ENCODE measurements at regions not wholly inside any gene's neighbourhood (a gene's known extent, or its start where the extent isn't known, plus 50 kb on each side); places are given as distances from the start of the nearest gene placed in this dataset.

DNA sequence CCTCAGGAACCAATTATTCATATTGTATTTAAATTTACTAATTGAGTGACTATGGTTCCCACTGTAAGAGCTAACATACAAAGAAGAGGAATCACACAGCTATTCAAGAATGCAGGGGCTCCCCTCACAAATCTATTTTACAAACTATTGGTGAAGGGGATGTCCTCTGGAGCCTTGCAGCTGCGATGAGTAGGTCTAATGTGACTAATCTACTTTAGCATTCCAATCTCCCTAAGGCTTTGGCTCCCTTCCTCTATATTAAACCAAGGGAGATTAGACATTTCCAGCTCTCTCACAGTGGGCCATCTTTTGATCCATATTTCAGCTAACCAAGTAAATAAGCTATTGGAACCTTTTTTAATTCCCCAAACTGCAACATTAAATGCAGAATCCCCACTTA lies 514.2 kb upstream of the BCHE start:
- no peak overlapping the region for H3K14ac ChIP-seq (ENCODE audit: low read length)
- no peak overlapping the region for H3K9ac ChIP-seq (ENCODE audit: low read depth, low read length, poor library complexity)
- no peak overlapping the region for H3K4me3 ChIP-seq (ENCODE audit: low read length in 2 of 2)
- no peak overlapping the region for H3K27ac ChIP-seq (replicated peaks; ENCODE audit: low read length)
- no peak overlapping the region for H3K18ac ChIP-seq (ENCODE audit: low read length)
- no peak overlapping the region for H3K23ac ChIP-seq (ENCODE audit: low read depth, low read length, poor library complexity)
- no peak overlapping the region for H3K4me2 ChIP-seq (ENCODE audit: insufficient read depth, low read length, poor library complexity, severe bottlenecking)
- no peak overlapping the region for H4K91ac ChIP-seq (ENCODE audit: low read depth, low read length, poor library complexity)
- no peaks in the 10 kb centered on the region for H3K79me1 ChIP-seq (ENCODE audit: low read depth, low read length)
- H2BK12ac ChIP-seq (ENCODE audit: low read length), result no peak overlapping the region
- H3K4ac ChIP-seq (ENCODE audit: low read length), result no peak overlapping the region
- H2BK120ac ChIP-seq (ENCODE audit: low read depth, low read length), result no peak overlapping the region
- no peaks in the 10 kb centered on the region for H3K36me3 ChIP-seq (replicated peaks in 1 of 2; ENCODE audit: control insufficient read depth in 2 of 2, insufficient read depth in 2 of 2, low read length in 2 of 2)
- no peak overlapping the region for H2AFZ ChIP-seq (ENCODE audit: low read length)
- no peak overlapping the region for H2BK15ac ChIP-seq (ENCODE audit: low read length)
- no peak overlapping the region for H4K8ac ChIP-seq (ENCODE audit: low read depth, low read length)
- H3K27me3 ChIP-seq (ENCODE audit: control insufficient read depth in 3 of 3, insufficient read depth in 3 of 3, low read depth in 1 of 3, low read length in 3 of 3), result no peaks in the 10 kb centered on the region
- no peak overlapping the region for H2BK5ac ChIP-seq (ENCODE audit: low read length)
- no peaks in the 10 kb centered on the region for H3K4me1 ChIP-seq (ENCODE audit: control insufficient read depth in 2 of 2, insufficient read depth in 1 of 2, low read depth in 1 of 2, low read length in 2 of 2)
- H3K9me3 ChIP-seq (replicated peaks in 1 of 2; ENCODE audit: control insufficient read depth in 2 of 2, insufficient read depth in 1 of 2, low read depth in 1 of 2, low read length in 2 of 2), result no peaks in the 10 kb centered on the region
- no peak overlapping the region for H2AK5ac ChIP-seq (ENCODE audit: low read depth, low read length)
- DNase-seq (ENCODE audit: low spot score), result no peak
- no CpG with 5 or more reads among the region's 1 CpG for WGBS, 2 donors (ENCODE audit: extremely low coverage in 2 of 2, insufficient read length in 2 of 2, insufficient replicate concordance in 1 of 2)

DNA sequence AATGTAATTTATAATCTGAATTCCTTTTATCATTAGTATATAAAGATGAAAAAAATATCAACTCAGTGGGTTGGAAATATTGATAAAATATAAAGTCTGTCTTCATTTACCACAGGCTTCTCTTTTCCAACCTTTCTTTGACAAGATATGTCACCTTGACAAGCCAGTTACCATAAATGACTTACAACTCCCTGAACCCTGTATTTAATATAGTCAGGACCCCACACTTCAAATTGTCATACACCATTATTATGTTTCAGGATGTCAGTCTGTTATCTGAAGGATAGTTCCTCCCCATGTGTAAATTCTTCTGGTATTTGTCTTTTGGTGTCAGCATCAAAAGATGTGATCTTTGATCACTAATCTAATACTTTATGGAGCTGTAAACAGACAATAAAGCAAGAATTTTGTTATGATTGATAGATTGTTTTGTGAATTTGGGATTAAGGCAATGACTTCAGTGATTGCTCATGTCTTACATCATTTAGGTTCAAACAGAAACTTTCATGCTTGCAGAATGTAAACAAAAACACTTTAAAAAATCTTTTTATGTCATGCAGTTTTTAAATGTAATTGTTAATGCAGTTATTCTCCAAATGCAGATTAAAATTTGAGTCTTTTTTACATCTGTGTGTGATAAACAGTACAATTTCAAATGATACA lies 503.5 kb upstream of the BCHE start:
- no peak overlapping the region for H3K18ac ChIP-seq (ENCODE audit: low read length)
- H3K4me2 ChIP-seq (ENCODE audit: insufficient read depth, low read length, poor library complexity, severe bottlenecking), result no peak overlapping the region
- H3K9ac ChIP-seq (ENCODE audit: low read depth, low read length, poor library complexity), result no peak overlapping the region
- no peak overlapping the region for H3K14ac ChIP-seq (ENCODE audit: low read length)
- H3K27ac ChIP-seq (replicated peaks; ENCODE audit: low read length), result no peak overlapping the region
- no peak overlapping the region for H3K4me3 ChIP-seq (ENCODE audit: low read length in 2 of 2)
- no peak overlapping the region for H3K23ac ChIP-seq (ENCODE audit: low read depth, low read length, poor library complexity)
- H2BK120ac ChIP-seq (ENCODE audit: low read depth, low read length), result no peak overlapping the region
- no peak overlapping the region for H2AK5ac ChIP-seq (ENCODE audit: low read depth, low read length)
- H2BK12ac ChIP-seq (ENCODE audit: low read length), result no peak overlapping the region
- DNase-seq (ENCODE audit: low spot score), result no peak
- no peak overlapping the region for H2BK5ac ChIP-seq (ENCODE audit: low read length)
- no peaks in the 10 kb centered on the region for H3K9me3 ChIP-seq (replicated peaks in 1 of 2; ENCODE audit: control insufficient read depth in 2 of 2, insufficient read depth in 1 of 2, low read depth in 1 of 2, low read length in 2 of 2)
- H3K4ac ChIP-seq (ENCODE audit: low read length), result no peak overlapping the region
- no peaks in the 10 kb centered on the region for H3K4me1 ChIP-seq (ENCODE audit: control insufficient read depth in 2 of 2, insufficient read depth in 1 of 2, low read depth in 1 of 2, low read length in 2 of 2)
- no peaks in the 10 kb centered on the region for H3K27me3 ChIP-seq (ENCODE audit: control insufficient read depth in 3 of 3, insufficient read depth in 3 of 3, low read depth in 1 of 3, low read length in 3 of 3)
- H4K91ac ChIP-seq (ENCODE audit: low read depth, low read length, poor library complexity), result no peak overlapping the region
- no peak overlapping the region for H2BK15ac ChIP-seq (ENCODE audit: low read length)
- H3K79me1 ChIP-seq (ENCODE audit: low read depth, low read length), result no peaks in the 10 kb centered on the region
- no peaks in the 10 kb centered on the region for H3K36me3 ChIP-seq (replicated peaks in 1 of 2; ENCODE audit: control insufficient read depth in 2 of 2, insufficient read depth in 2 of 2, low read length in 2 of 2)
- H2AFZ ChIP-seq (ENCODE audit: low read length), result no peak overlapping the region
- H4K8ac ChIP-seq (ENCODE audit: low read depth, low read length), result no peak overlapping the region

- no peak overlapping the region for H3K27ac ChIP-seq (replicated peaks; ENCODE audit: low read length)
- no peak overlapping the region for H3K4ac ChIP-seq (ENCODE audit: low read length)
- no peak overlapping the region for H2AK5ac ChIP-seq (ENCODE audit: low read depth, low read length)
- no peak overlapping the region for H3K4me3 ChIP-seq (ENCODE audit: low read length in 2 of 2)
- no peak overlapping the region for H2BK15ac ChIP-seq (ENCODE audit: low read length)
- no peaks in the 10 kb centered on the region for H3K79me1 ChIP-seq (ENCODE audit: low read depth, low read length)
- H3K14ac ChIP-seq (ENCODE audit: low read length), result no peak overlapping the region
- no peaks in the 10 kb centered on the region for H3K9me3 ChIP-seq (replicated peaks in 1 of 2; ENCODE audit: control insufficient read depth in 2 of 2, insufficient read depth in 1 of 2, low read depth in 1 of 2, low read length in 2 of 2)
- H3K27me3 ChIP-seq (ENCODE audit: control insufficient read depth in 3 of 3, insufficient read depth in 3 of 3, low read depth in 1 of 3, low read length in 3 of 3), result no peaks in the 10 kb centered on the region
- H3K23ac ChIP-seq (ENCODE audit: low read depth, low read length, poor library complexity), result no peak overlapping the region
- no peak overlapping the region for H3K9ac ChIP-seq (ENCODE audit: low read depth, low read length, poor library complexity)
- no peak overlapping the region for H2BK12ac ChIP-seq (ENCODE audit: low read length)
- no peak overlapping the region for H2AFZ ChIP-seq (ENCODE audit: low read length)
- no peak for DNase-seq (ENCODE audit: low spot score)
- no peak overlapping the region for H4K8ac ChIP-seq (ENCODE audit: low read depth, low read length)
- H2BK120ac ChIP-seq (ENCODE audit: low read depth, low read length), result no peak overlapping the region
- WGBS, 2 donors (ENCODE audit: extremely low coverage in 2 of 2, insufficient read length in 2 of 2, insufficient replicate concordance in 1 of 2), result no CpG with 5 or more reads among the region's 5 CpGs
- H2BK5ac ChIP-seq (ENCODE audit: low read length), result no peak overlapping the region
- H4K91ac ChIP-seq (ENCODE audit: low read depth, low read length, poor library complexity), result no peak overlapping the region
- H3K4me2 ChIP-seq (ENCODE audit: insufficient read depth, low read length, poor library complexity, severe bottlenecking), result no peak overlapping the region
- no peak overlapping the region for H3K18ac ChIP-seq (ENCODE audit: low read length)
- H3K36me3 ChIP-seq (replicated peaks in 1 of 2; ENCODE audit: control insufficient read depth in 2 of 2, insufficient read depth in 2 of 2, low read length in 2 of 2), result no peaks in the 10 kb centered on the region
- H3K4me1 ChIP-seq (ENCODE audit: control insufficient read depth in 2 of 2, insufficient read depth in 1 of 2, low read depth in 1 of 2, low read length in 2 of 2), result no peaks in the 10 kb centered on the region
Observed at GRCh38 chr3:166324401-166324800, 487.2 kb upstream of the BCHE start.

DNA sequence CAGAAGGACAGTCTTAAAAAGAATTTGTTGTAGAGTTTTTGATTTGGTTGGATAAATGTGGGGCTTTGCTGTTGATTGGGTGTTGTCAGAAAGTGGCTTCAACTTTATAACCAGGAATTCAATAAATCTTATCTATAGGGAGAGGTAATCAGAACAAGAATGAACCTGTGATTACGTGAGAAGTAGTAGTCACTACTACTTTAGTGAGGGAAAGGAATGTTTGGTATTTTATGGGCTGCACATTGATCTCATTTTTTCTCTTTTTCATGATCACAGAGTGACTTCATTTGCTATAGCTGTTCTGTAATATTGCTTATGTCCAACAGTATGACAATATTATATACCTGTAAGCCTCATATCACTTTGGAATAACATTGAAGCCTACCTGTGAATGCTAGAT lies 485.2 kb upstream of the BCHE start:
- Histone ChIP-seq H3K4me1 (ENCODE audit: control insufficient read depth in 2 of 2, insufficient read depth in 1 of 2, low read depth in 1 of 2, low read length in 2 of 2) (no peaks in the 10 kb centered on the region), H3K14ac (ENCODE audit: low read length) (no peak overlapping the region), H3K4me3 (ENCODE audit: low read length in 2 of 2) (no peak overlapping the region), H2BK15ac (ENCODE audit: low read length) (no peak overlapping the region), H3K79me1 (ENCODE audit: low read depth, low read length) (no peaks in the 10 kb centered on the region), H3K9me3 (replicated peaks in 1 of 2; ENCODE audit: control insufficient read depth in 2 of 2, insufficient read depth in 1 of 2, low read depth in 1 of 2, low read length in 2 of 2) (peaks cover 0 to 7% of the 10 kb centered on the region in 2 donors), H4K91ac (ENCODE audit: low read depth, low read length, poor library complexity) (no peak overlapping the region), H2BK12ac (ENCODE audit: low read length) (no peak overlapping the region), H3K18ac (ENCODE audit: low read length) (no peak overlapping the region), H2AFZ (ENCODE audit: low read length) (no peak overlapping the region), H3K4ac (ENCODE audit: low read length) (no peak overlapping the region), H4K8ac (ENCODE audit: low read depth, low read length) (no peak overlapping the region), H2BK120ac (ENCODE audit: low read depth, low read length) (no peak overlapping the region), H3K27me3 (ENCODE audit: control insufficient read depth in 3 of 3, insufficient read depth in 3 of 3, low read depth in 1 of 3, low read length in 3 of 3) (no peaks in the 10 kb centered on the region), H3K36me3 (replicated peaks in 1 of 2; ENCODE audit: control insufficient read depth in 2 of 2, insufficient read depth in 2 of 2, low read length in 2 of 2) (no peaks in the 10 kb centered on the region), H3K27ac (replicated peaks; ENCODE audit: low read length) (no peak overlapping the region), H3K9ac (ENCODE audit: low read depth, low read length, poor library complexity) (no peak overlapping the region), H2AK5ac (ENCODE audit: low read depth, low read length) (no peak overlapping the region), H2BK5ac (ENCODE audit: low read length) (no peak overlapping the region), H3K23ac (ENCODE audit: low read depth, low read length, poor library complexity) (no peak overlapping the region), H3K4me2 (ENCODE audit: insufficient read depth, low read length, poor library complexity, severe bottlenecking) (no peak overlapping the region)
- no CpG with 5 or more reads among the region's 1 CpG for whole genome bisulfite sequencing, 2 donors (ENCODE audit: extremely low coverage in 2 of 2, insufficient read length in 2 of 2, insufficient replicate concordance in 1 of 2)
- DNase-seq (ENCODE audit: low spot score), result no peak
